Activated CD4-positive, alpha-beta T cell treated with anti-CD3 and anti-CD28 coated beads, Interleukin-2, Interleukin-6, amounts not matched to agents 100 ng/mL and 50 ng/mL, durations not matched to agents 16 hours and 8 hours (primary cell): ENCODE measurements at regions not wholly inside any gene's neighbourhood (a gene's known extent, or its start where the extent isn't known, plus 50 kb on each side); places are given as distances from the start of the nearest gene placed in this dataset.
"Not testable (repeated sequence)": the region's sequence is repeated elsewhere in the genome, so short reads cannot be mapped to it uniquely, and the experiment has no call there.

ENCODE experiments used
- DNase-seq: peaks from one replicate; pipeline ENCODE4 v3.0.0-alpha.2; 2020

DNA sequence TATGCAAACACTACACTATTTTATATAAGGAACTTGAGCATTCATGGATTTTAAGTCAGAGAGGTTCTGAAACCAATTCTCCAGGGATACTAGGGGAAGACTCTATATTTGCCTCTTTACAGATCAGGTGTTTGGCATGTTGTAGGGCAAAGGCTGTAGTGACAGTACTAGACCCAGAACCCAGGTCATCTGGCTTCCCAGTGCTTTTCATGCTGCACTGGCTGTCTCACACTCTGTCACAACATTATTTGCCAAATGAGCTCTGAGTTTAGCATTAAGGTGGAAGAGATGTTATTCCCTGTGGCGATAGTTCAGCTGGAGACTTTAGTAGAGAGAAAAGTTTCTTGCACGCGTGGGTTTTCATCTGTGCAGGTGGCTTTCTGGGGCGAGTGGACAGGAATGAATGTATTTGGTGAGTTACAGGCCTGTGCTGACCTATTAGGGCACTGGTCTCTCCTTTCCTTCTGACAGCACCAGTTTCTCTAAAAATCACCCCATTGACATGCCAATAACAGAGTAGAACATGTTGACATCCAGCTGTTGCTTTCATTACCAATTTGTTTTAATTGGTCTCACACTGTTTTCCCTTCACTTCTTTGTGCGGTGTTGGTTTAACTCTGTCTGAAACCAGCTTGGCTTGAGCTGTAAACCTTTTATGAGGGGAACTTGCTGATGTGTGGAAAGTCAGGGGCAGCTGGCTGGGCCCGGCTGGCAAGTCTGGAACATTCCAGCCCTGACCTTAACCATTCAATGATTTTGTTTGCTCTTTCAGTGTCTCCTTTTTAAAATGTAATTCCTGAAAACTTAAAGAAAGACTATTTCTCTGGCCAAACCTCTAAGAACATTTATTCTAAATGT lies 643.0 kb upstream of the FAM98A start:
- no peak for DNase-seq

DNA sequence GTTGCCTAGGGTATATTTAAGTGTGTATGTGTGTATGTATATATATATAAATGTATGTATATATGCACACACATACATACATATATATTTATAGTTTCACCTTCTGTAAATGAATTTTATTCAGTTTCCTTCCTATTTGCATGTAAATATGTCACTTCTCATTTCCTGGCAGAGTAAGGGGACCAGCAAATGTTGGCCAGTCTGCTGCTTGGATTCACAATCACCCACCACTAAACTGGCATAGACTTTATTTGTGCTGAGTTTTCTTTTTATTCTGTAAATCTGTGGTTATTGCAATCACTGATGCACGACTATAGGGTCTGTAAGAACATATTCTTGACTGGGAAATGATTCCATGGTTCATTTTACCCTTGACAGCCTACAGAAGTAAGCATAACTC lies 640.4 kb upstream of the FAM98A start:
- DNase-seq = no peak

DNA sequence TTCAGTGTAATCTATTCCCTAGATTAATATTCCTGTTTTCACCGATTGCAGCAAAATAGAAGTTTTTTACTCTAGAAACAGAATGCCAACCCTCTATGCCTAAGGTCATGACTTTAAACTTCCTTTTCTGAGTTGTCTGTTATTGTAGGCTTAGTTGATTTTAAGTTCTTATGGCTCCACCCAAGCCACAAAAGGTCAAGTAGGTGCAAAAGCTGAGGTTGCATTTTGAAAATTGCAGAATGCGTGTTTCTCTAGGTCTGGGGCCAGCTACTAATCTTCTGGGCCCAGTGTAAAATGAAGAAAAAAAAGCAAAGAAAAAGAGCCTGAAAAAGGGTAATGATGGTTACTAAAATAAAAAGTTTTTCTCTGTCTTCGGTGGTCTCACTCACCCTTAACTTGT lies 635.7 kb upstream of the FAM98A start:
- no peak for DNase-seq

DNA sequence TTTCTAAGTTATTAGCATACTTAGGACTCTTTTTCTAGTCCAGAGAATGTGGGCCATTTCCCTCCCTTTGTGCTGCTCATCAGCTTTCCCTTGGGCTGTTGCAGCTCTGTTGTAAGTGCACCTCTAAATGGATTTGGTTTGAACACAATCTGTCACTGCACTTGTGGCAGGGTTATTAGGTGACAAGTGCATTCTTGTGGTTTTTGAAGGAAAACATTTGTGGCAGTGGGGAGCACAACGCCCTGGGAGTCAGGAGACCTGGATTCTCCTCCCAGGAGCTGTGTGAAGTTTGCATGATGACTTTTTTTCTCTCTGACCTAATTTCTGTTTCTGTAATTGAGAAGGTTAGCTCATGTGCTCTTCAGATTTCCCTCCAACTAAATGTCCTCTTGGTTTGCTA lies 630.9 kb upstream of the FAM98A start:
- no peak for DNase-seq

DNA sequence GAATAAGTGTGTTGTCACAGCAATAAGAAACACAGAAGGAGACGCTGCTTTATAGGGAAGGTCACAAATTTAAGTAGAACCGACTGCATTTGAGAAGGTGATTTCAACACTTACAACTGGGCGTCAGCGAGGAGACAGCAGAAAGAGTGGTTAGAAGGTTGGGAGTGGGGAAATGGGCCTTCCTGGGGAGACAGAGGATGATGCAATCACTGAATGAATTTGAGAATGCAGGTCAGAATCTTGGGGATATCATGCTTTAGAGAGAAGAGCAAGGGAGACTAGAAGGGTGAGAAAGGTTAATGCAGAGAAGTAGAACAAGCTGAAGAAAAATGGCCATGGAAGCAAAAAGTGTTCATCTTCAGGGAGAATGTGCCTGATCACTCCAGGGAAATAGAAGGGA lies 616.1 kb upstream of the FAM98A start:
- no peak for DNase-seq

DNA sequence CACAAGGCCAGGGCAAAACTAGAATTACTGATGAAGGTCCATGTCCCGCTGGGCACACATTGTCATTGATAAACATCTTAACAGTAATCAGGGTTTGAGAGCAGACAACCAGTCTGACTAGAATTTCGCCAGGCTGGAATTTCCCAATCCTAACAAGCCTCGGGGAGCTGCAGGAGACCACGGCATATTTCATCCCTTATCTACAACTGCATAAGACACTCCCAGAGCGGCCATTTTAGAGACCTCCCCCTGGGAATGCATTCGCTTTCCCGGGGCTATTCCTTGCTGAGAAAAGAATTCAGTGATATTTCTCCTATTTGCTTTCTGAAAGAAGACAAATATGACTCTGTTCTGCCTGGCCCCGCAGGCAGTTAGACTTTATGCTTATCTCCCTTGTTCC lies 611.3 kb upstream of the FAM98A start:
- DNase-seq = not testable (repeated sequence)

- no peak for DNase-seq
Measured at GRCh38 chr2:34204560-34204959, 605.5 kb upstream of the FAM98A start.

GRCh38 chr2:34201099-34201498 lies 602.0 kb upstream of the FAM98A start:
- no peak for DNase-seq

- DNase-seq = no peak
Measured at GRCh38 chr2:34199971-34200370, 600.9 kb upstream of the FAM98A start.

DNA sequence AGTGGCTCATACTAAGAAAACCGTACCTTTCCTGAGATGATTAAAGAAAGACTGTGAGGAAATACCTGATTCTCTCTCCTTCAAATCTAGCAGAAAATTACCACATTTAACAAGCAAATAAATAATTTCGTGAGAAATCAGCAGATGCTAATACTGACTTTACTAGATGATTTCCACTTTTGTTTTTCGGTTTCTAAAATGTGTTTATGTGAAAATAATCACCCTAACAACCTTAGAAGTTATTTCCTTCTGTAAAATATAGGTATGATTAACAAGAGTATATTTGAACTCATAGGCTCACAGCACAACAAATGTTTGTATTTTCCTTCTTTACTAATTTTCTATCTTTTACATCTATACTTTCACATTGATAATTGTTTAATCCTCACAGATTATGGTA lies 594.1 kb upstream of the FAM98A start:
- DNase-seq = no peak

GRCh38 chr2:34188464-34189303 lies 589.6 kb upstream of the FAM98A start:
- no peak for DNase-seq

- no peak for DNase-seq
Measured at GRCh38 chr2:34179511-34179910, 580.4 kb upstream of the FAM98A start.

GRCh38 chr2:34178482-34178881 lies 579.4 kb upstream of the FAM98A start:
- DNase-seq = no peak

DNA sequence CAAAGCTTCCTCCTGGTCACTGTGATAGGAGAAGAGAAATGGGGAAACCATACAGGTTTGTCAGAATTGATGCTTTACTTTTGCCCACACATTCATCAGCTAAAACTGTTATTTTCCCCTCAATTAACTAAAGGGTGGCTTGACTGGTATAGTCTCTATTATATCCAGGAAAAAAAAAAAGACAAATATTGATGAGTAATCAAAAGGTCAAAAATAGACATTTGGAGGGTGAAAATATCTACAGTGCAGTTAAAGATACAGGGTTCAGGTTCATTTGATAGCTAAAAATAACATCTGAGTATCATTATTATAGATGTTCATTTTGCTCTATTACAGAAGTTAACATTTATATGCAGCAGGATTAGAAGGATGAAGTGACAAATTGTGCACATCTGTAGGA lies 577.6 kb upstream of the FAM98A start:
- DNase-seq = no peak

DNA sequence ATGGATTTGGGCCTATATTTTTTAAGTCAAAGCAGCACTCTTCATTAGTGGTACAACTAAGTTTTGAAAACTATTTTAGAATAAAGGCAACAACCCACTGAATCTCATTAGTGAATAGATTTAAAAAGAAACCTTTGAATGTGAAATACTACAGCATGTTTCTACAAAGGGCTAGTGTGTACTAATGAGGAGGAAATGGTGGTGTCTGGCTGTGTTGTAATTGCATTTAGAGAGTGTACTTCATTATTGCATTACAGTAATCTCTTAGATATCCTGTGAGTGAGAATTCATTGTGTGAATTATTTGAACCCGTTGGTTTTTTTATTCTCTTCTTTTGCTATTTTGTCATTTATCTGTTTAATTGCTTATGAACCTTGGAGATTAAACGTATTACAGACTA lies 575.4 kb upstream of the FAM98A start:
- no peak for DNase-seq

GRCh38 chr2:34162231-34162630 lies 563.1 kb upstream of the FAM98A start:
- DNase-seq = peak; percentile 3

DNA sequence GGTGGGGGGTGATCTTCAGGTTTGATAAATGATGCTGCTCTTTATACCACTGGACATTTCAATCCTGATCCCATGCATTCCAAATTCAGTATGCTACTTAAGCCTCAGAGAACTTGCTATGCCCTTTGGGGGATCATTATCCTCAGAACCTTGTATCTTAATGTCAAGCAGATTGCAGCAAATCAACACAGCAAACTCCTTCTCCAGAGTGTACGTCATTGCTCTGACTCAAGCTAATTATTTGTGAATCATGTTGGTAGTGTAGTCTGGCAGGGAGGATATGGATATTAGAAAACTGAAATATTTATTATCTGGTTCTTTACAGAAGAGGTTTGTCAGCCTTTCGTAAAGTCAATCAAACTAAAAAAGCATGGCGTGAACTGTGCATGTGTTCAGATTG lies 562.5 kb upstream of the FAM98A start:
- no peak for DNase-seq

DNA sequence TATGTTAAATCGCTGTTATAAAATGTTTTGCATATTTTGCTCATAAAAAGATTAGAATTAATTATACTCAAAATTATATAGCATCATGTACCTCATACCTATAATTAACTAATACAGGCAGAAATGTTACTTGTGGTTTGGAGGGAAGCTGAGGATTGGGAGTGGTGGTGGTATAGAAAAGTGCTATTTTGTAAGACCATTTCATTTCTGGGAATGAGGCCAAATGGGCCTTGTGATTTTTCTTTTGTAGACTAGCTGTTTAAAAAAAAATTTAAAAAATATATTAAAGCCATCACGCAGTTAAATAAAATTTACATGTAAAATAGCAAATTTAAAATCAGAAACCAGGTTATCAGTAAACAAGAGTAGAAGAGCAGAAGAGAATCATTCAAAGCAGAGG lies 560.8 kb upstream of the FAM98A start:
- no peak for DNase-seq

GRCh38 chr2:34153484-34153883 lies 554.4 kb upstream of the FAM98A start:
- DNase-seq = no peak

DNA sequence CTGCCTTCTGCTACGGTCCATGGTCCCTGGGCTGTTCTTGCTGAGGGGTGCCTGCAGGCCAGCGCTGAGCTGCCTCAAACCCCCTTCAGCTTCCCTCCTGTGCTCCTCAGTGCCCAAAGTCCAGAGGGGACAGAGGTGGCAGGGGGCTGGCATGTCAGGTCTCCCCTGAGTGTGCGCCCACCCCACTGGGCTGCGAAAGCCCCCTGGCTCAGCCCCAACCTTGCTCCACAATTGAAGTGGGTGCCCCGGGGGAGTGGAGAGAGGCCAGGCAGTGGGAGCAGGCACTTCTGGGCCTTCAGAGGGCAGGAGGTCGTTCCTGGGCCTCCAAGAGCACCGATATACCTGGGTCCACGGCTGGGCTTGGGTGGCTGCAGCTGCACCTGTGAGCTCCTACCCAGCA lies 548.7 kb upstream of the FAM98A start:
- DNase-seq = no peak

DNA sequence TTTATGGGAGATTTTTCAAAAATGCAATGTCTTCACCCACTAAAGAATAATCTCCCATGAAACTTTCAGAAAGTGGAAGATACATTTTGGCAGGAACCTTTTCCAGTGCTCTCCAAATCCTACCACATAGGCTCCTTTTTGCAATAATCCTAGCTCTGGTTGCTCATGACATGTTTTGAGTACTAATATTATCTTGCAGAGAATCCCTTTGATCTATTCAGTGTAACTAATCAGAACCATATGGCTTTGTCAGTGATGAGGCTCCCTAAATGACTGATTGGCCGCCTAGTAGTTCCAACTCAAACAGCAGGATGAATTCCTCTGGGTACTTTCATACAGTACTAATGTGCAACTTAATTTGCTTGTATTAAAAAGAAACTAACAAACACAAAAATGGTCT lies 544.0 kb upstream of the FAM98A start:
- no peak for DNase-seq

- DNase-seq = not testable (repeated sequence)
Measured at GRCh38 chr2:34142531-34143008, 543.5 kb upstream of the FAM98A start.

GRCh38 chr2:34133065-34133464 lies 534.0 kb upstream of the FAM98A start:
- DNase-seq = not testable (repeated sequence)

DNA sequence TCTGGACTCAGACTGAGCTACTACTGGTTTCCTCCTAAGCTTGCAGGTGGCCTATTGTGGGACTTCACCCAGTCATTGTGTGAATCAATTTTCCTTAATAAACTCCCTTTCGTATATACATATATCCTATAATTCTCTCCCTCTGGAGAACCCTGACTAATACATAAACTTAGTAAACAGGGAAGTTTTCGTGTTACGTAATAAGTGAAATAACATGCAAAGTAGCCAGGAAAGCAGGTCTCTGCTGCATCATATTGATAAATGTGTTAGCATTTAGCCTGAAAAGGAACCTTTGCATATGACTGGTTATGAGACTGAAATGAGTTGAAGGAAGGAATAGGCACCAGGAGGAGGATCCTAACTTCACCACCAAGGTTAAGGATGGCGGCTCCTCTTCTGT lies 527.2 kb upstream of the FAM98A start:
- no peak for DNase-seq
